HepG2 (cell line): ENCODE measurements at regions not wholly inside any gene's neighbourhood (a gene's known extent, or its start where the extent isn't known, plus 50 kb on each side); places are given as distances from the start of the nearest gene placed in this dataset.

Experiments used
- ATAC-seq: fragments of 200-7000 bp; cut with Tn5 transposase; 3 replicates; pipeline ENCODE4 v1.9.1; 2020; ENCODE audit warnings: mild to moderate bottlenecking, moderate library complexity
- BruUV-seq: library from RNA; stranded (reverse); fragments of 400-500 nt; replicated peaks from 2 replicates; lab custom pipeline; 2021; lab: Mats Ljungman, UMichigan
- CTCF ChIA-PET: fragments of 300-600 bp; formaldehyde crosslinking; extraction: SDS; loops from one replicate; lab custom pipeline; 2021; ENCODE audit warnings: low total read pairs, inconsistent platforms, low intra/inter-chr PET ratio; lab: Yijun Ruan, JAX
- POLR2A ChIA-PET: fragments of 350-600 bp; sonication (Branson Sonifier 250); formaldehyde crosslinking; loops from one replicate; lab custom pipeline; 2020; ENCODE audit warnings: antibody characterized with exemption, inconsistent platforms; lab: Yijun Ruan, JAX
- DNase-seq: peaks from one replicate; pipeline ENCODE4 v3.0.0-alpha.2; 2015; ENCODE audit warnings: low spot score
- FAIRE-seq: peaks from 3 replicates; lab custom pipeline; 2011; peaks lifted over from hg19 to GRCh38; lab: Jason Lieb, UNC
- H2AFZ ChIP-seq: one replicate; pipeline ENCODE4 v1.6.1; 2011; ENCODE audit warnings: low read length, inconsistent platforms
- H3K27ac ChIP-seq: fragments of 300-600 bp; 3 replicates; pipeline ENCODE4 v1.8.0; 2011; ENCODE audit warnings: mixed run types, mild to moderate bottlenecking, mixed read lengths, low read length, inconsistent platforms; ENCODE audit not compliant: insufficient read depth; ENCODE audit errors: extremely low read length
- H3K27me3 ChIP-seq, 2 experiments: fragments of 200-600 bp in 1 of 2; 2 replicates in 1 of 2; 3 replicates in 1 of 2; pipeline versions ENCODE4 v1.6.0 to v1.8.0; 2011; ENCODE audit warnings: low read length in 2 of 2, mild to moderate bottlenecking in 2 of 2, moderate library complexity in 2 of 2, inconsistent platforms in 1 of 2; ENCODE audit not compliant: insufficient read depth in 2 of 2, control insufficient read depth in 1 of 2
- H3K36me3 ChIP-seq, 2 experiments: fragments of 200-600 bp in 1 of 2; replicated peaks in 1 of 2; 2 replicates in 1 of 2; 3 replicates in 1 of 2; pipeline versions ENCODE4 v1.5.1 to v1.8.0; 2011; ENCODE audit warnings: low read length in 2 of 2, inconsistent platforms in 1 of 2; ENCODE audit not compliant: insufficient read depth in 2 of 2, control insufficient read depth in 1 of 2
- H3K4me1 ChIP-seq: 2 replicates; pipeline ENCODE4 v1.5.1; 2012; ENCODE audit warnings: low read length, inconsistent platforms; ENCODE audit not compliant: insufficient read depth
- H3K4me2 ChIP-seq: 2 replicates; pipeline ENCODE4 v1.6.0; 2011; ENCODE audit warnings: low read depth, low read length, inconsistent platforms
- H3K4me3 ChIP-seq, 3 experiments: fragments of 200-600 bp in 1 of 3; sonication (generic), shearing (Covaris generic) in 1 of 3; replicated peaks in 1 of 3; 2 replicates each; pipeline ENCODE4 v1.5.1; 2011 to 2016; ENCODE audit warnings: low read length in 3 of 3, inconsistent platforms in 2 of 3, low read depth in 2 of 3, mild to moderate bottlenecking in 2 of 3, control low read depth in 1 of 3, mixed read lengths in 1 of 3; ENCODE audit not compliant: insufficient read depth in 1 of 3
- H3K79me2 ChIP-seq: one replicate; pipeline ENCODE4 v1.6.1; 2011; ENCODE audit warnings: low read length, inconsistent platforms; ENCODE audit not compliant: insufficient read depth
- H3K9ac ChIP-seq: 2 replicates; pipeline ENCODE4 v1.6.0; 2011; ENCODE audit warnings: mild to moderate bottlenecking, low read depth, low read length, inconsistent platforms; ENCODE audit not compliant: insufficient read depth
- H3K9me3 ChIP-seq: 2 replicates; pipeline ENCODE4 v1.5.1; 2012; ENCODE audit warnings: mild to moderate bottlenecking, low read length
- H4K20me1 ChIP-seq: 2 replicates; pipeline ENCODE4 v1.6.0; 2011; ENCODE audit warnings: inconsistent platforms, mild to moderate bottlenecking, low read length, moderate library complexity; ENCODE audit not compliant: insufficient read depth
- FOSL2 ChIP-seq: sonication (generic); formaldehyde crosslinking; IDR thresholded peaks from 2 replicates; pipeline ENCODE4 v1.4.0; 2020; ENCODE audit warnings: missing genetic modification reagents
- SIN3B ChIP-seq: fragments of 150-350 bp; IDR thresholded peaks from 2 replicates; pipeline ENCODE4 v1.6.1; 2014; ENCODE audit warnings: low read length
- ZNF598 ChIP-seq: sonication (generic); formaldehyde crosslinking; IDR thresholded peaks from 2 replicates; pipeline ENCODE4 v1.5.1; 2020; ENCODE audit warnings: mild to moderate bottlenecking, missing genetic modification reagents, borderline replicate concordance
- ZNF879 ChIP-seq: sonication (generic); formaldehyde crosslinking; IDR thresholded peaks from 2 replicates; pipeline ENCODE4 v1.8.1; 2023; ENCODE audit warnings: missing genetic modification reagents
- WGBS: methylation state at CpG from one replicate; pipeline ENCODE4 v1.1.6; 2017; ENCODE audit warnings: low lambda C conversion rate; 5-methylcytosine and 5-hydroxymethylcytosine counted together
- in situ Hi-C: cut with HindIII; loops from 2 replicates; pipeline ENCODE4 v1.10.0; 2017; ENCODE audit warnings: low pct_unique_long_range_greater_than_20kb; ENCODE audit not compliant: extremely low pct_ligation_motif_present
- intact Hi-C: fragments of 100-400 bp; cut with micrococcal nuclease; formaldehyde crosslinking; loops from one replicate; pipeline ENCODE4 v1.10.0; 2022; ENCODE audit not compliant: unreplicated experiment
- TF ChIP-seq, protein P1 (sequence below): sonication (generic); formaldehyde crosslinking; IDR thresholded peaks from 2 replicates; pipeline ENCODE4 v1.4.0; 2020; ENCODE audit warnings: missing genetic modification reagents
- TF ChIP-seq, protein P2 (sequence below): sonication (generic); formaldehyde crosslinking; IDR thresholded peaks from 2 replicates; pipeline ENCODE4 v1.4.0; 2020; ENCODE audit warnings: missing genetic modification reagents

DNA sequence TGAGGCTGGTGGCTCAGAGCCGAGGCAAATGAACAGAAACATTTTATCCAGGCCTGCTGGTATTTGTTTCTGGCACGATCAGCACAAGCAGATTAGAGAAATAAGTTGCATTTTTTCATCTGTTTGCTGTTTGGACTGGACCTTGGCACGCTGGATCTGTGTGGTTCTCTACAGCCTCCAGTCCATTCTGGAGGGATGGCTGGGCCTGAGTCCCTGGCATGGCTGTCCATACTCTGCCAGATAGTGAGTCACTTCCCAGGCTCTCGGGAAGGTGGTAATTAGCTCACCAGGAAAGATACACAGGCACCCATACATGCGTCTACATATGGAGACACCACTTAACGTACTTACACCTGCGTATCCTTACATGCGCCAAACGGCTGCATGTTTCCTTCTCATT is 78.6 kb downstream of the SPRY4 start:
- 45% methylated on average over 9 of the region's 9 CpGs for WGBS
- FAIRE-seq (no peak), ATAC-seq (peak; percentile 83), DNase-seq (peak; percentile 25)
- in situ Hi-C loops (no loop called here), intact Hi-C loops (no loop called here)
- peaks cover 34% of the 10 kb centered on the region for H3K4me1 ChIP-seq
- no TSS peak for BruUV-seq
- no peak overlapping the region for H3K9ac ChIP-seq
- peak overlapping the region; percentile 20; the same call in 1 of the 2 replicates for H3K4me2 ChIP-seq
- peaks cover 0 to 7% of the 10 kb centered on the region in 2 experiments; a peak in 2 of 5 replicates for H3K27me3 ChIP-seq
- H3K4me3 ChIP-seq = no peak overlapping the region; a peak in 1 of 6 replicates
- H2AFZ ChIP-seq = no peak overlapping the region
- no peaks in the 10 kb centered on the region for H3K36me3 ChIP-seq
- no peaks in the 10 kb centered on the region for H4K20me1 ChIP-seq
- H3K9me3 ChIP-seq = no peaks in the 10 kb centered on the region
- CTCF ChIA-PET = no interaction called here
- POLR2A ChIA-PET = no interaction called here
- H3K27ac ChIP-seq = no peak overlapping the region
- TF ChIP-seq ZNF598 (CRISPR knock-in tag) = no peak
- TF ChIP-seq, protein P1, sequence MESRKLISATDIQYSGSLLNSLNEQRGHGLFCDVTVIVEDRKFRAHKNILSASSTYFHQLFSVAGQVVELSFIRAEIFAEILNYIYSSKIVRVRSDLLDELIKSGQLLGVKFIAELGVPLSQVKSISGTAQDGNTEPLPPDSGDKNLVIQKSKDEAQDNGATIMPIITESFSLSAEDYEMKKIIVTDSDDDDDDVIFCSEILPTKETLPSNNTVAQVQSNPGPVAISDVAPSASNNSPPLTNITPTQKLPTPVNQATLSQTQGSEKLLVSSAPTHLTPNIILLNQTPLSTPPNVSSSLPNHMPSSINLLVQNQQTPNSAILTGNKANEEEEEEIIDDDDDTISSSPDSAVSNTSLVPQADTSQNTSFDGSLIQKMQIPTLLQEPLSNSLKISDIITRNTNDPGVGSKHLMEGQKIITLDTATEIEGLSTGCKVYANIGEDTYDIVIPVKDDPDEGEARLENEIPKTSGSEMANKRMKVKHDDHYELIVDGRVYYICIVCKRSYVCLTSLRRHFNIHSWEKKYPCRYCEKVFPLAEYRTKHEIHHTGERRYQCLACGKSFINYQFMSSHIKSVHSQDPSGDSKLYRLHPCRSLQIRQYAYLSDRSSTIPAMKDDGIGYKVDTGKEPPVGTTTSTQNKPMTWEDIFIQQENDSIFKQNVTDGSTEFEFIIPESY (CRISPR knock-in tag) = peak; percentile 21; the same call in 1 of the 2 replicates
- TF ChIP-seq, protein P2, sequence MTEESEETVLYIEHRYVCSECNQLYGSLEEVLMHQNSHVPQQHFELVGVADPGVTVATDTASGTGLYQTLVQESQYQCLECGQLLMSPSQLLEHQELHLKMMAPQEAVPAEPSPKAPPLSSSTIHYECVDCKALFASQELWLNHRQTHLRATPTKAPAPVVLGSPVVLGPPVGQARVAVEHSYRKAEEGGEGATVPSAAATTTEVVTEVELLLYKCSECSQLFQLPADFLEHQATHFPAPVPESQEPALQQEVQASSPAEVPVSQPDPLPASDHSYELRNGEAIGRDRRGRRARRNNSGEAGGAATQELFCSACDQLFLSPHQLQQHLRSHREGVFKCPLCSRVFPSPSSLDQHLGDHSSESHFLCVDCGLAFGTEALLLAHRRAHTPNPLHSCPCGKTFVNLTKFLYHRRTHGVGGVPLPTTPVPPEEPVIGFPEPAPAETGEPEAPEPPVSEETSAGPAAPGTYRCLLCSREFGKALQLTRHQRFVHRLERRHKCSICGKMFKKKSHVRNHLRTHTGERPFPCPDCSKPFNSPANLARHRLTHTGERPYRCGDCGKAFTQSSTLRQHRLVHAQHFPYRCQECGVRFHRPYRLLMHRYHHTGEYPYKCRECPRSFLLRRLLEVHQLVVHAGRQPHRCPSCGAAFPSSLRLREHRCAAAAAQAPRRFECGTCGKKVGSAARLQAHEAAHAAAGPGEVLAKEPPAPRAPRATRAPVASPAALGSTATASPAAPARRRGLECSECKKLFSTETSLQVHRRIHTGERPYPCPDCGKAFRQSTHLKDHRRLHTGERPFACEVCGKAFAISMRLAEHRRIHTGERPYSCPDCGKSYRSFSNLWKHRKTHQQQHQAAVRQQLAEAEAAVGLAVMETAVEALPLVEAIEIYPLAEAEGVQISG (CRISPR knock-in tag) = no peak
- TF ChIP-seq SIN3B = no peak
- TF ChIP-seq ZNF879 = no peak
- peak; percentile 58; the same call in 1 of the 2 replicates for TF ChIP-seq FOSL2 (CRISPR knock-in tag)
- TF ChIP-seq, all 625 proteins: peak for 2
- no peaks in the 10 kb centered on the region for H3K79me2 ChIP-seq
